Neutrophil (primary cell): ENCODE measurements at regions not wholly inside any gene's neighbourhood (a gene's known extent, or its start where the extent isn't known, plus 50 kb on each side); places are given as distances from the start of the nearest gene placed in this dataset.

Experiments used
- H3K27ac ChIP-seq: fragments of 200-600 bp; sonication (generic); 2 replicates; pipeline ENCODE4 v1.5.1; 2016; ENCODE audit warnings: mild to moderate bottlenecking, moderate library complexity
- H3K27me3 ChIP-seq: fragments of 200-600 bp; sonication (generic); 2 replicates; pipeline ENCODE4 v1.6.0; 2016; ENCODE audit warnings: mild to moderate bottlenecking
- H3K36me3 ChIP-seq: fragments of 200-600 bp; sonication (generic); 2 replicates; pipeline ENCODE4 v1.5.1; 2017
- H3K4me1 ChIP-seq, 2 experiments: fragments of 200-600 bp in 1 of 2; sonication (generic) in 1 of 2; 1 replicate in 1 of 2; 2 replicates in 1 of 2; pipeline versions ENCODE4 v1.5.1 to v1.6.1; 2013 to 2016; ENCODE audit warnings: low read depth in 1 of 2, low read length in 1 of 2, mild to moderate bottlenecking in 1 of 2, moderate library complexity in 1 of 2; ENCODE audit not compliant: control insufficient read depth in 1 of 2, insufficient read depth in 1 of 2
- H3K4me3 ChIP-seq, 2 experiments: fragments of 200-600 bp in 1 of 2; sonication (generic) in 1 of 2; 1 replicate in 1 of 2; 2 replicates in 1 of 2; pipeline ENCODE4 v1.5.1; 2013 to 2016; ENCODE audit warnings: low read depth in 1 of 2, low read length in 1 of 2, mild to moderate bottlenecking in 1 of 2, moderate library complexity in 1 of 2
- H3K9me3 ChIP-seq: fragments of 200-600 bp; sonication (generic); 2 replicates; pipeline ENCODE4 v1.5.1; 2016
- TF ChIP-seq, protein P1 (sequence below): fragments of 200-600 bp; sonication (generic); IDR thresholded peaks from 2 replicates; pipeline ENCODE4 v1.5.1; 2016; ENCODE audit warnings: antibody characterized with exemption

DNA sequence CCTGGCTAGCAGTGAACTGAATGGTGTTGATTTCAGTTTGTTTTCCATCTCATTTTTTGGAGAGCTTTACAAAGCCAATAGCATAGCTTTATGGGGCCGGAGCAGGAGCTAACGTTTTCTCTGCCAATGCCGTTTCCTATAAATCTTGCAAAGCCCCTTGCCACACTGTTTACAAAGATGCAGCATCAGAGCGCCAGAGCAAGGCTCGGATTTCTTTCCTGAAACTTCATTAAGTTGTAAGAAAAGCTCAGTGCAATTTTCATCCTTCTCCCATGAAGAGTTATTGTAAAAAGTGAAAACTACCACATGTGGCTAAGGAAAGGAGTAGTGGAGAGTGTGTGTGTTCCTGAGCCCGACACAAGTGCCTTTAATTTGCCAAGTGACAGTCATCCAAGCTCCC, 178.2 kb upstream of the GDNF start:
- H3K36me3 ChIP-seq, result no peaks in the 10 kb centered on the region
- H3K27ac ChIP-seq, result no peak overlapping the region
- no peaks in the 10 kb centered on the region for H3K9me3 ChIP-seq
- H3K27me3 ChIP-seq, result no peaks in the 10 kb centered on the region
- TF ChIP-seq, protein P1, sequence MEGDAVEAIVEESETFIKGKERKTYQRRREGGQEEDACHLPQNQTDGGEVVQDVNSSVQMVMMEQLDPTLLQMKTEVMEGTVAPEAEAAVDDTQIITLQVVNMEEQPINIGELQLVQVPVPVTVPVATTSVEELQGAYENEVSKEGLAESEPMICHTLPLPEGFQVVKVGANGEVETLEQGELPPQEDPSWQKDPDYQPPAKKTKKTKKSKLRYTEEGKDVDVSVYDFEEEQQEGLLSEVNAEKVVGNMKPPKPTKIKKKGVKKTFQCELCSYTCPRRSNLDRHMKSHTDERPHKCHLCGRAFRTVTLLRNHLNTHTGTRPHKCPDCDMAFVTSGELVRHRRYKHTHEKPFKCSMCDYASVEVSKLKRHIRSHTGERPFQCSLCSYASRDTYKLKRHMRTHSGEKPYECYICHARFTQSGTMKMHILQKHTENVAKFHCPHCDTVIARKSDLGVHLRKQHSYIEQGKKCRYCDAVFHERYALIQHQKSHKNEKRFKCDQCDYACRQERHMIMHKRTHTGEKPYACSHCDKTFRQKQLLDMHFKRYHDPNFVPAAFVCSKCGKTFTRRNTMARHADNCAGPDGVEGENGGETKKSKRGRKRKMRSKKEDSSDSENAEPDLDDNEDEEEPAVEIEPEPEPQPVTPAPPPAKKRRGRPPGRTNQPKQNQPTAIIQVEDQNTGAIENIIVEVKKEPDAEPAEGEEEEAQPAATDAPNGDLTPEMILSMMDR, result no peak
- H3K4me1 ChIP-seq, result no peaks in the 10 kb centered on the region
- H3K4me3 ChIP-seq, result no peak overlapping the region

DNA sequence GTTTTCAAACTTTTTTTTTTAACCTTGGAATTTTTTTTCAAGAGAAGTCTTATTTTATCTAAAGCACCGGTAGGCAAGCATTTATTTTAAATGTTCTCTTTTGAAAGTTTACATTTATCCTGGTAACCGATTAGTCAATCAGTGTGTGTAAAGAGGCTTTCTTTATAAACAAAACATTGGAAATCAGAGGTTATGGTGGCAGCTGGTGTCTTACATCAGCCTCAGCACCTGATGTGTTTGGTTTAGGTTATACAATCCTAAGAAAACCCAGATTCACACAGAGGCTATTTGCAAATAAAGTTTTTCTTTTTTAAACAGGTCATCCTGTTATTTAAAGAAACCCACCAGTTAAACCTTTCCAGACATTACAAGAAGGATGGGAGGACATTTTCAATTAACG, 173.3 kb upstream of the GDNF start:
- H3K36me3 ChIP-seq, result no peaks in the 10 kb centered on the region
- H3K4me1 ChIP-seq, result no peaks in the 10 kb centered on the region
- H3K9me3 ChIP-seq, result no peaks in the 10 kb centered on the region
- no peak overlapping the region for H3K27ac ChIP-seq
- TF ChIP-seq, protein P1, result no peak
- H3K4me3 ChIP-seq, result no peak overlapping the region
- H3K27me3 ChIP-seq, result no peaks in the 10 kb centered on the region

DNA sequence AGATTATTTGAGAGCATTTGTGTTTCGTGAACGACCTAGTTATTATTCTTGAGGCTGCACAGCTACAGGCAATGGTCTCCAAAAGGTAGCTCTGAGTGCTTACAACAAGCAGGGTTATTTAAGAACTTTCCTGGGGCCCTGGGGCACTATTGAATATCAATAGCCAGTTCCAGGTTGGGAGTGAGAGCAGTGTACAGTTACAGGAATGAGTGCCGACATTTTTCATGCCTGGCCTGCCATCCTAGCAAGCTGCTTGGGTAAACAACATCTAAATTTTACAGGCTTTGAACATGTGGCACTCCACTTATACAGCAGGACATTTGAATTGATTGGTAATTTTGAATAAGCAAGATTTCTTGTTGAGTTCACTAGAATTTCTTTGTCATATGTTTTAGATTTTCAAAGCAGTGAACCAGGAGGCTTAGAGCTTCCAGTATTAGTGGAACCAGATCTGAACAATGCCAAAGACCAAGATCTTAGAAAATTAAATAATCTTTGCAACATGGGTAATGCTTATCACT, 171.9 kb upstream of the GDNF start:
- no peaks in the 10 kb centered on the region for H3K27me3 ChIP-seq
- H3K4me3 ChIP-seq, result no peak overlapping the region
- TF ChIP-seq, protein P1, result no peak
- H3K36me3 ChIP-seq, result no peaks in the 10 kb centered on the region
- no peaks in the 10 kb centered on the region for H3K9me3 ChIP-seq
- H3K27ac ChIP-seq, result no peak overlapping the region
- no peaks in the 10 kb centered on the region for H3K4me1 ChIP-seq

DNA sequence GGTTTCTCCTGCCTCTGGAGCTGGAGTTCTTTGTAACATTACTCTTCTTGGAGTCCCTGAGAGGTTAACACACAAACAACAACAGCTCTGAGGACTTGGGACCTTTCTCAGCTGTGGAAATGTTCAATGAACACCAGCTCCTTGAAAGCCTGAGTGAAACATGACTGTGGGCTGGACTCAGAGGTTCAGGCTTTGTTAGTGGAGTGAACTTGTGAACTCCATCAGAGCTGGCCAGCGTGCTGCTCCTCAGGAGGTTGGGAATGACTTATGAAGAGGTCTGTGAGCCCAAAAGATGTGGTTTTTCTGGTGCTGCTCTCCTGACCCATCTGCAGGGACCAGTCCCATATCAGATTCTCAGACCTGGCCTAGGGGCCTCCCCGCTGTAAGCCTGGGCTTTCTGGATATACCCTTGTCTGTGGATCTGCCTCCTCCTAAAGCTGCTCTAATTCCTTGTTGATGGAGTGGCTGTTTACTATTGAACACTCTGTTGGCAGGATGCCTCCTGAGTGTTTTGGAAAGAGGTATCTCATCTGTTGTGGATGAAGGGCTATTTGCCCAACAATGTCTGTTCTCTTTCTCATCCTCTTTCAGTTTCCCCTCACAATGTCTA, 170.0 kb upstream of the GDNF start:
- Histone ChIP-seq H3K27me3 (no peaks in the 10 kb centered on the region), H3K4me3 (no peak overlapping the region), H3K9me3 (no peaks in the 10 kb centered on the region), H3K36me3 (no peaks in the 10 kb centered on the region), H3K4me1 (no peaks in the 10 kb centered on the region), H3K27ac (no peak overlapping the region)
- TF ChIP-seq, protein P1, result no peak

DNA sequence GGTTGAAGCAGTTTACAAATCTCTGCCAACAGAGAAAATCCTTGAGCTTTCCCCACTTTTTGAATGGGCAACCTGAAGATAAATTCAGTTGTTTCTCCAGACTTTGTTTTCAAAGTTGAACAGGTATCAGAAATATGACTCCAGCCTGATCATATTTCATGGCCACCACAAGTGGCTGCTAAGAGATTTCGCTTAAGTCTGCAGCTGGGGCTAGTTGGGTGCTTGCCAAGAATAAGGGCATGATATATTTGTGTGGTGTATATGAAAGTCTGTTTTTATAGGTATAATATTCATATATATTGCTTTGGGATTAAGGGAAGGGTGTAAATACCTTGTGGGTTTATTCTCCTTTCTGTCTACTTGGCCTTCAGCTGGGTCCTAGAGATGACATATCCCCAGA, 168.4 kb upstream of the GDNF start:
- no peaks in the 10 kb centered on the region for H3K9me3 ChIP-seq
- TF ChIP-seq, protein P1, result no peak
- no peaks in the 10 kb centered on the region for H3K4me1 ChIP-seq
- no peak overlapping the region for H3K27ac ChIP-seq
- H3K4me3 ChIP-seq, result no peak overlapping the region
- no peaks in the 10 kb centered on the region for H3K36me3 ChIP-seq
- no peaks in the 10 kb centered on the region for H3K27me3 ChIP-seq

DNA sequence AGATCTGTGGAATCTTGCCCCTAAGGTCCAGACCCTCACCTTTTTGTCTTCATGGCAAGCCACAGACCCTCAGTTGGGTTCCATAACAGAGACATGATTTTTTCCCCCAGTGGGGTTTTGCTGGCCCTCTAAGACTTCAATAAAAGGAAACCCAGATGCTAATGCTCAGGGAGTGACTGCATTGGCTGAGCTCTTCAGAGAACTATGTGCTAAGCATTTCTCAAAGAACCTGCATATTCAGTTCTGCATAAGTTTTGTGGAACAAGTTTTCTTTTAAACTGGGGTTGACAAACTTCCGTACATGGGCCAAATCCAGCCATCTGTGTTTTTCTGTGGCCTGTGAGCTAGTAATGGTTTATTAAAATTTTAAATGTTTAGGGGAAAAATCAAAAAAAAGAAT, 159.8 kb upstream of the GDNF start:
- no peaks in the 10 kb centered on the region for H3K36me3 ChIP-seq
- H3K27me3 ChIP-seq, result no peaks in the 10 kb centered on the region
- TF ChIP-seq, protein P1, result no peak
- no peaks in the 10 kb centered on the region for H3K9me3 ChIP-seq
- no peaks in the 10 kb centered on the region for H3K4me1 ChIP-seq
- H3K27ac ChIP-seq, result no peak overlapping the region
- no peak overlapping the region for H3K4me3 ChIP-seq
